HepG2 (cell line): ENCODE measurements at regions not wholly inside any gene's neighbourhood (a gene's known extent, or its start where the extent isn't known, plus 50 kb on each side); places are given as distances from the start of the nearest gene placed in this dataset.

Experiments used
- DMAP1 ChIP-seq: IDR thresholded peaks from 2 replicates; pipeline ENCODE4 v1.6.1; 2016
- EHMT2 ChIP-seq: fragments of 200-600 bp; sonication (generic); IDR thresholded peaks from 2 replicates; pipeline ENCODE4 v1.7.0; 2017; ENCODE audit warnings: antibody characterized with exemption, low read depth, low read length, borderline replicate concordance
- FOXK1 ChIP-seq: sonication (generic); formaldehyde crosslinking; IDR thresholded peaks from 2 replicates; pipeline ENCODE4 v1.4.0; 2020; ENCODE audit warnings: low read depth, missing genetic modification reagents, borderline replicate concordance
- HIVEP1 ChIP-seq: sonication (generic); formaldehyde crosslinking; IDR thresholded peaks from 2 replicates; pipeline ENCODE4 v1.4.0; 2020; ENCODE audit warnings: mild to moderate bottlenecking, missing genetic modification reagents
- HMG20B ChIP-seq: conservative IDR thresholded peaks from 2 replicates; pipeline ENCODE4 v1.6.1; 2016; ENCODE audit warnings: missing genetic modification reagents, missing compliant biosample characterization
- HNRNPLL ChIP-seq: fragments of 200-400 bp; formaldehyde crosslinking; IDR thresholded peaks from 2 replicates; pipeline ENCODE4 v1.6.1; 2017; ENCODE audit warnings: mild to moderate bottlenecking, low read depth, low read length; ENCODE audit not compliant: poor library complexity, severe bottlenecking
- KAT8 ChIP-seq: IDR thresholded peaks from 2 replicates; pipeline ENCODE4 v1.6.1; 2016; ENCODE audit warnings: missing genetic modification reagents, missing compliant biosample characterization
- MTF1 ChIP-seq: sonication (generic); formaldehyde crosslinking; IDR thresholded peaks from 2 replicates; pipeline ENCODE4 v1.5.0; 2020; ENCODE audit warnings: missing genetic modification reagents
- NFE2 ChIP-seq: sonication (generic); formaldehyde crosslinking; IDR thresholded peaks from 2 replicates; pipeline ENCODE4 v1.4.0; 2020; ENCODE audit warnings: missing genetic modification reagents
- NKX3-1 ChIP-seq: sonication (generic); formaldehyde crosslinking; IDR thresholded peaks from 2 replicates; pipeline ENCODE4 v1.5.0; 2020; ENCODE audit warnings: missing genetic modification reagents
- NPAS2 ChIP-seq: sonication (generic); formaldehyde crosslinking; IDR thresholded peaks from 2 replicates; pipeline ENCODE4 v1.8.0; 2022; ENCODE audit warnings: mild to moderate bottlenecking, missing genetic modification reagents, borderline replicate concordance
- NR2C2 ChIP-seq: sonication (generic); formaldehyde crosslinking; IDR thresholded peaks from 2 replicates; pipeline ENCODE4 v1.4.0; 2020; ENCODE audit warnings: missing genetic modification reagents, mild to moderate bottlenecking, moderate library complexity, borderline replicate concordance
- PLRG1 ChIP-seq: fragments of 450-650 bp; conservative IDR thresholded peaks from 2 replicates; pipeline ENCODE4 v1.6.1; 2016
- POGZ ChIP-seq: sonication (generic); formaldehyde crosslinking; IDR thresholded peaks from 2 replicates; pipeline ENCODE4 v1.4.0; 2020; ENCODE audit warnings: mild to moderate bottlenecking, missing genetic modification reagents
- RARG ChIP-seq: sonication (generic); formaldehyde crosslinking; IDR thresholded peaks from 2 replicates; pipeline ENCODE4 v1.4.0; 2020; ENCODE audit warnings: low read depth, mild to moderate bottlenecking, missing genetic modification reagents
- SALL2 ChIP-seq: sonication (generic); formaldehyde crosslinking; IDR thresholded peaks from 2 replicates; pipeline ENCODE4 v1.8.1; 2023; ENCODE audit warnings: mild to moderate bottlenecking, missing genetic modification reagents, inconsistent platforms
- SMAD3 ChIP-seq: sonication (generic); formaldehyde crosslinking; IDR thresholded peaks from 2 replicates; pipeline ENCODE4 v1.4.0; 2020; ENCODE audit warnings: missing genetic modification reagents
- SOX13 ChIP-seq, 3 experiments: fragments of 450-650 bp in 1 of 3; sonication (generic) in 1 of 3; formaldehyde crosslinking in 1 of 3; IDR thresholded peaks in 2 of 3; conservative IDR thresholded peaks in 1 of 3; 2 replicates each; pipeline versions ENCODE4 v1.5.0 to v1.6.1; 2016 to 2020; ENCODE audit warnings: antibody characterized with exemption in 1 of 3, mild to moderate bottlenecking in 1 of 3, missing compliant biosample characterization in 1 of 3, missing genetic modification reagents in 1 of 3, moderate library complexity in 1 of 3
- ZFP90 ChIP-seq: sonication (generic); formaldehyde crosslinking; IDR thresholded peaks from 2 replicates; pipeline ENCODE4 v1.8.0; 2022; ENCODE audit warnings: missing genetic modification reagents, mild to moderate bottlenecking, inconsistent platforms, borderline replicate concordance
- ZNF121 ChIP-seq: sonication (generic); formaldehyde crosslinking; IDR thresholded peaks from 2 replicates; pipeline ENCODE4 v1.5.0; 2020; ENCODE audit warnings: mild to moderate bottlenecking, missing genetic modification reagents
- ZNF264 ChIP-seq: sonication (generic); formaldehyde crosslinking; IDR thresholded peaks from 2 replicates; pipeline ENCODE4 v1.4.0; 2020; ENCODE audit warnings: missing genetic modification reagents
- ZNF550 ChIP-seq: sonication (generic); formaldehyde crosslinking; IDR thresholded peaks from 2 replicates; pipeline ENCODE4 v1.4.0; 2020; ENCODE audit warnings: mild to moderate bottlenecking, missing genetic modification reagents, borderline replicate concordance
- ZNF652 ChIP-seq: IDR thresholded peaks from 2 replicates; pipeline ENCODE4 v1.6.1; 2016; ENCODE audit warnings: low read depth, borderline replicate concordance
- ZNF788 ChIP-seq: sonication (generic); formaldehyde crosslinking; IDR thresholded peaks from 2 replicates; pipeline ENCODE4 v1.5.0; 2020; ENCODE audit warnings: mild to moderate bottlenecking, missing genetic modification reagents, borderline replicate concordance
- ZSCAN9 ChIP-seq: IDR thresholded peaks from 2 replicates; pipeline ENCODE4 v1.6.1; 2016; ENCODE audit warnings: borderline replicate concordance
- TF ChIP-seq, protein P1 (sequence below): sonication (generic); formaldehyde crosslinking; IDR thresholded peaks from 2 replicates; pipeline ENCODE4 v1.8.1; 2023; ENCODE audit warnings: mild to moderate bottlenecking, moderate library complexity, missing genetic modification reagents
- TF ChIP-seq, protein P2 (sequence below): IDR thresholded peaks from 2 replicates; pipeline ENCODE4 v1.6.1; 2016; ENCODE audit warnings: missing genetic modification reagents, missing compliant biosample characterization
- TF ChIP-seq, protein P3 (sequence below): sonication (generic); formaldehyde crosslinking; IDR thresholded peaks from 2 replicates; pipeline ENCODE4 v1.5.0; 2020; ENCODE audit warnings: mild to moderate bottlenecking, missing genetic modification reagents, borderline replicate concordance

DNA sequence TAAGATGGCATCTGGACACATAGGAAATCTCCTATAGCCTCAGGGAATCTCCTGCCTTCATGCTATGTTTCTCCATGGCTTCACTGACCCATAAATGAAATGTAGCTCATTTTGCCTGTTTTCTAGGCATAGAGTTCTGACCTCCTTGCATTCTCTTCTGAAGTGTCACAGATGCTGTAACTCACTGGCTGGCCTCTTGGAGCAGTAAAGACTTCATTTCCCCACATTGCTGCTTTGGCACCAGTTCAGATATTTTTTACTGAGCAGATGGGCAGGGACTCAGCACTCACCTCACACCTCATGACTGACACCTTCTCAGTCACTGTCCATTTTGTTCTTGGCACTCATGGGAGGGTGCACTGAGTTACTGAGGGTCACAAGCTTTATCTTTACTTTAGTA lies 286.7 kb upstream of the TGFBR2 start (continued):
- TF ChIP-seq NR2C2 (CRISPR knock-in tag) (0 out of 2 replicates have a peak, but pooled peaks have one; percentile 11), NPAS2 (CRISPR knock-in tag) (no peak), ZNF550 (no peak), FOXK1 (CRISPR knock-in tag) (peak; percentile 42; the same call in 1 of the 2 replicates), ZNF121 (CRISPR knock-in tag) (no peak), NFE2 (CRISPR knock-in tag) (no peak), POGZ (CRISPR knock-in tag) (peak; percentile 78), PLRG1 (no peak), ZNF264 (CRISPR knock-in tag) (no peak), ZNF788 (no peak), RARG (CRISPR knock-in tag) (no peak), EHMT2 (no peak), SMAD3 (CRISPR knock-in tag) (peak; percentile 73), ZSCAN9 (0 out of 2 replicates have a peak, but pooled peaks have one; percentile 37), ZNF652 (no peak; the same call in 1 of the 2 replicates), DMAP1 (CRISPR knock-in tag) (no peak), SOX13 (IDR thresholded peaks at IDR 0.05) (no peak), SOX13 (CRISPR knock-in tag; conservative IDR thresholded peaks at IDR 0.05 in 1 of 2, IDR thresholded peaks at IDR 0.05 in 1 of 2) (peak in 1 of 2 experiments; percentile 36; a peak in 1 of 4 replicates), HMG20B (no peak), SALL2 (CRISPR knock-in tag) (no peak), KAT8 (peak; percentile 29; the same call in 1 of the 2 replicates), HNRNPLL (no peak), ZFP90 (CRISPR knock-in tag) (no peak), NKX3-1 (no peak), MTF1 (CRISPR knock-in tag) (no peak), HIVEP1 (CRISPR knock-in tag) (no peak)
- TF ChIP-seq, protein P1, sequence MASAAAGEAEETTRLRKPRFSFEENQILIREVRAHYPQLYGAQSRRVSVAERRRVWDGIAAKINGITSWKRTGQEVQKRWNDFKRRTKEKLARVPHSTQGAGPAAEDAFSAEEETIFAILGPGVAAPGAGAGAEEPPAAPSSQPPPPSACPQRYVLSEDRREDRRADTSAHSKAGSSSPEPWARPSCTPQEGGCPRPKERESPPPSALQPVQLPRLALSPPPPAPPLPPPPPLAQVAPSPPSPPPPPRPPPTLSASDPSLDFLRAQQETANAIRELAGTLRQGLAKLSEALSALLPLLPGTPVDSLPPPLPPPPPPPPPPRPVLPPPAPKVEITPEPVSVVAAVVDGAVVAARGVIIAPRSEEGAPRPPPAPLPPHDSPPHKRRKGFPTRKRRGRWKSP (CRISPR knock-in tag) = no peak
- TF ChIP-seq, protein P2, sequence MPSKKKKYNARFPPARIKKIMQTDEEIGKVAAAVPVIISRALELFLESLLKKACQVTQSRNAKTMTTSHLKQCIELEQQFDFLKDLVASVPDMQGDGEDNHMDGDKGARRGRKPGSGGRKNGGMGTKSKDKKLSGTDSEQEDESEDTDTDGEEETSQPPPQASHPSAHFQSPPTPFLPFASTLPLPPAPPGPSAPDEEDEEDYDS (CRISPR knock-in tag) = peak; percentile 36; the same call in 1 of the 2 replicates
- TF ChIP-seq, protein P3, sequence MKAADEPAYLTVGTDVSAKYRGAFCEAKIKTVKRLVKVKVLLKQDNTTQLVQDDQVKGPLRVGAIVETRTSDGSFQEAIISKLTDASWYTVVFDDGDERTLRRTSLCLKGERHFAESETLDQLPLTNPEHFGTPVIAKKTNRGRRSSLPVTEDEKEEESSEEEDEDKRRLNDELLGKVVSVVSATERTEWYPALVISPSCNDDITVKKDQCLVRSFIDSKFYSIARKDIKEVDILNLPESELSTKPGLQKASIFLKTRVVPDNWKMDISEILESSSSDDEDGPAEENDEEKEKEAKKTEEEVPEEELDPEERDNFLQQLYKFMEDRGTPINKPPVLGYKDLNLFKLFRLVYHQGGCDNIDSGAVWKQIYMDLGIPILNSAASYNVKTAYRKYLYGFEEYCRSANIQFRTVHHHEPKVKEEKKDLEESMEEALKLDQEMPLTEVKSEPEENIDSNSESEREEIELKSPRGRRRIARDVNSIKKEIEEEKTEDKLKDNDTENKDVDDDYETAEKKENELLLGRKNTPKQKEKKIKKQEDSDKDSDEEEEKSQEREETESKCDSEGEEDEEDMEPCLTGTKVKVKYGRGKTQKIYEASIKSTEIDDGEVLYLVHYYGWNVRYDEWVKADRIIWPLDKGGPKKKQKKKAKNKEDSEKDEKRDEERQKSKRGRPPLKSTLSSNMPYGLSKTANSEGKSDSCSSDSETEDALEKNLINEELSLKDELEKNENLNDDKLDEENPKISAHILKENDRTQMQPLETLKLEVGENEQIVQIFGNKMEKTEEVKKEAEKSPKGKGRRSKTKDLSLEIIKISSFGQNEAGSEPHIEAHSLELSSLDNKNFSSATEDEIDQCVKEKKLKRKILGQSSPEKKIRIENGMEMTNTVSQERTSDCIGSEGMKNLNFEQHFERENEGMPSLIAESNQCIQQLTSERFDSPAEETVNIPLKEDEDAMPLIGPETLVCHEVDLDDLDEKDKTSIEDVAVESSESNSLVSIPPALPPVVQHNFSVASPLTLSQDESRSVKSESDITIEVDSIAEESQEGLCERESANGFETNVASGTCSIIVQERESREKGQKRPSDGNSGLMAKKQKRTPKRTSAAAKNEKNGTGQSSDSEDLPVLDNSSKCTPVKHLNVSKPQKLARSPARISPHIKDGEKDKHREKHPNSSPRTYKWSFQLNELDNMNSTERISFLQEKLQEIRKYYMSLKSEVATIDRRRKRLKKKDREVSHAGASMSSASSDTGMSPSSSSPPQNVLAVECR = no peak; the same call in 1 of the 2 replicates
